Right lung (tissue), 2 donors: ENCODE measurements at regions not wholly inside any gene's neighbourhood (a gene's known extent, or its start where the extent isn't known, plus 50 kb on each side); places are given as distances from the start of the nearest gene placed in this dataset.
"Not testable (repeated sequence)": the region's sequence is repeated elsewhere in the genome, so short reads cannot be mapped to it uniquely, and the experiment has no call there.

Source experiments
- DNase-seq, 2 donors: peaks; one replicate each; pipeline ENCODE4 v3.0.0-alpha.2; 2013

- DNase-seq: no peak
These were observed 787.3 kb downstream of the EDEM1 start for GRCh38 chr3:5974630-5975322.

- no peak for DNase-seq
These were observed 789.8 kb downstream of the EDEM1 start for GRCh38 chr3:5977331-5977730.

GRCh38 chr3:5980475-5980874, 793.0 kb downstream of the EDEM1 start:
- no peak for DNase-seq

- DNase-seq: no peak
These were observed 807.1 kb downstream of the EDEM1 start for GRCh38 chr3:5994651-5995050.

- no peak for DNase-seq
These were observed 830.9 kb downstream of the EDEM1 start for GRCh38 chr3:6018456-6018855.

GRCh38 chr3:6022621-6023020, 835.1 kb downstream of the EDEM1 start:
- DNase-seq: no peak

GRCh38 chr3:6025032-6025431, 835.9 kb upstream of the GRM7 start:
- no peak for DNase-seq

- DNase-seq: not testable (repeated sequence)
These were observed 830.3 kb upstream of the GRM7 start for GRCh38 chr3:6030648-6031047.

GRCh38 chr3:6035626-6036025, 825.3 kb upstream of the GRM7 start:
- DNase-seq: no peak

- no peak for DNase-seq
These were observed 820.9 kb upstream of the GRM7 start for GRCh38 chr3:6039971-6040370.

- no peak for DNase-seq
These were observed 819.0 kb upstream of the GRM7 start for GRCh38 chr3:6041894-6042293.

GRCh38 chr3:6047016-6047415, 813.9 kb upstream of the GRM7 start:
- DNase-seq: no peak

- DNase-seq: no peak
These were observed 800.7 kb upstream of the GRM7 start for GRCh38 chr3:6060251-6060650.

- DNase-seq: no peak
These were observed 798.4 kb upstream of the GRM7 start for GRCh38 chr3:6062261-6063187.

GRCh38 chr3:6066397-6066796, 794.5 kb upstream of the GRM7 start:
- no peak for DNase-seq

GRCh38 chr3:6066868-6067578, 793.9 kb upstream of the GRM7 start:
- not testable (repeated sequence) for DNase-seq

- DNase-seq: no peak
These were observed 786.0 kb upstream of the GRM7 start for GRCh38 chr3:6074952-6075351.

GRCh38 chr3:6078436-6078835, 782.5 kb upstream of the GRM7 start:
- no peak for DNase-seq

- DNase-seq: no peak
These were observed 781.9 kb upstream of the GRM7 start for GRCh38 chr3:6079011-6079410.

GRCh38 chr3:6079561-6080179, 781.2 kb upstream of the GRM7 start:
- no peak for DNase-seq

GRCh38 chr3:6088433-6088832, 772.5 kb upstream of the GRM7 start:
- no peak for DNase-seq

- no peak for DNase-seq
These were observed 771.1 kb upstream of the GRM7 start for GRCh38 chr3:6089780-6090179.
